HK-2 (cell line): ENCODE measurements at regions not wholly inside any gene's neighbourhood (a gene's known extent, or its start where the extent isn't known, plus 50 kb on each side); places are given as distances from the start of the nearest gene placed in this dataset.
"Not testable (repeated sequence)": the region's sequence is repeated elsewhere in the genome, so short reads cannot be mapped to it uniquely, and the experiment has no call there.

Source experiments
- DNase-seq: peaks from one replicate; pipeline ENCODE4 v3.0.0-alpha.2; 2018; ENCODE audit not compliant: unreplicated experiment

- DNase-seq: no peak
Measured at GRCh38 chr9:31744589-31744988, 639.9 kb upstream of the ACO1 start.

GRCh38 chr9:31745468-31745867 is 639.0 kb upstream of the ACO1 start:
- DNase-seq: no peak

DNA sequence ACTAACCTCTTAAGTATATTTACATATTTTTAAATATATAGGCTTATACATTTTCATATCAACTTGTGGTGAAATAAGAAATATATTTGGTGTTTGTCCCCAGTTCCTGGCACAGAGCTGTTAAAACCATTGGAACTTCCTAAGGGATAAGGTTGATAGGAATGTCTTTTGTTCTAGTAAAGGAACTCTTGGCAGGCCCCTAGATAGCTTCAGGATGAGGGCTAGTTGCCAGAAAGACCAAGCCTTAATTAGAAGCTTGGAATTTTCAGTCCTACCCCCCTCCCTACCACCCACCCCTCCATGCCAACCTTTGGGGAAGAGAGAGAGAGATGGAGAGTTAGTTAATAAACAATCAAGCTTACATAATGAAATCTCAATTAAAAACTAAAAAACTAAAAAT is 638.6 kb upstream of the ACO1 start:
- DNase-seq: no peak

DNA sequence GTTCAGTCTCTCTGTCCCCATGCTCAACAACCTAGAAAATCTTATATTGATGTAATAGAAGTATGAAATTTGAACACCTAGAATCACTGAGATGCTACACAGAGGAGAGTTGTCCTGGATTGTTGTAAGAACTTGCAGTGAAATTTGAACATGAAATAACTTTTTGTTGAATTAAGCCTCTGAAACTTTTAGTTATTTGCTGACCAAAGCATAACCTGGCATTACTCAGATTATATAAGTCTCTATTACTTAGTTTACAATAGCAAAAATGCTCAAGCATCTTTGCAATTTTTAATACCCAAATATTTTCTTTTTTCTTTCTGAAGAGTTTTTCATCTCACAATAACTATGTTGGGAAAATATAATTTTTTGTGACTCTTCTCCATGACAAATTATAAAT is 630.7 kb upstream of the ACO1 start:
- DNase-seq: no peak

GRCh38 chr9:31759703-31760102 is 624.7 kb upstream of the ACO1 start:
- no peak for DNase-seq

GRCh38 chr9:31774021-31774420 is 610.4 kb upstream of the ACO1 start:
- DNase-seq: not testable (repeated sequence)

- no peak for DNase-seq
Measured at GRCh38 chr9:31774571-31774970, 609.9 kb upstream of the ACO1 start.

- no peak for DNase-seq
Measured at GRCh38 chr9:31776471-31776870, 608.0 kb upstream of the ACO1 start.

- DNase-seq: no peak
Measured at GRCh38 chr9:31783491-31783890, 601.0 kb upstream of the ACO1 start.

GRCh38 chr9:31790720-31791119 is 593.7 kb upstream of the ACO1 start:
- DNase-seq: no peak

DNA sequence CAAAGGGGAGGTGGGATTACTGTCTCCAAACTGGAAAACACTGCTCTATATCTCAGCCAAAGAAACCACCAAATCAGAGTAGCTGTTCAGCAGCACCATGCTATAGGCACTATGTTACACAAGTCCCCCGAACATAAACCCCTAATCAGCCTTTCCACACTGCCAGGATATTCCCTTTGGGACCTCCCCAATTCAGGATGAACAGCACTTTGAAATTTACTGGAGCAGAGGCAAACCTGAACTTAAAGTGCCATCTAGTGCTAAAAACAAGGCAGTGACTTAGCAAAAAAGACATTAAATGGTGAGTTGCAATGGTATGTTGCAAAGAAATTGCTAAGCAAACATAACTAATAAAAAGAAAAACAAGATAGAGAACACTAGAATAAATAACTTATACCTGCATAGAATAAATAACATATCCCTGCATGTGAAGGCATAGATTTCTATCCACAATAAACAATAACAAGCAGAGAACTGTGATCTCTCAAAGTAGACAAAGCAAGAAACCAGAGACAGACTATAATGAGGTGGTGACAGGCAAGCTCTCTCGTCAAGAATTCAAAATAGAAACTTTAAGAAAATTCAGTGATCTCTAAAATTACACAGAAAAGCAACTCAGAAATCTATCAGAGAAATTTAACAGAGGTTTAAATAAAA is 584.4 kb upstream of the ACO1 start:
- no peak for DNase-seq

DNA sequence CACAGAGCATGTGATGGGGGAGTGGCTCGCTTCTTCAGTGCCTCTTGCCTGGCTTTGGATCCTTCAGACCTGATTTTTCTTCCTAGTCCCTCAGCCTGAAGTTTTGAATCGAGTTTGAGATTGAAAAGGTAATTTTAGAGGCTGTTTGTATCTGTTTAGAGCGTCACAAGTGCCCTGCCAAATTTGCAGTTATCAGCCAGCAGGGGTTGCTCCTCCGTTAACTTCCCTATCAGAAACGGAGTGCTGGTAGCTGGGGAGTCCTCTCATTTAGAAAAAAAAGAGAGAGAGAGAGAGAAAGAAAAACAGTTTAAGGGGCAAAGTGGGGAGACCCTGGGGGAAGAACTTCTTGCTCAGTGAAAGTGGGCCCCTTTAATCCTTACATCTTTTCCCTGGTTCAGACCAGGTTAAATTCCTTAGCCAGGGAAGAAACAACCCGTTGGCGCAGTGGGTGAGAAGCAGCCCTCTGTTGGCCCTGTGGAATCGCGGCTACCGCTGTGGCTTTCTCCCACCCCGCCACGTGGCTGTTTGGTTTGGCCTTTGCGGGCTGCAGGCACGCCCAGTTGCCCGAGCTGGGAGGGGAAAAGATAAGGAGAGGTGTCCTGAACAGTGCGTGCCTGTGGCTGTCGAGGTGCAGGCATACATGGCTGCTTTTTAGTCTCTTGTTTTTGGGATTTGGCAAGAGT is 576.7 kb upstream of the ACO1 start:
- no peak for DNase-seq

GRCh38 chr9:31808766-31809165 is 575.7 kb upstream of the ACO1 start:
- no peak for DNase-seq

DNA sequence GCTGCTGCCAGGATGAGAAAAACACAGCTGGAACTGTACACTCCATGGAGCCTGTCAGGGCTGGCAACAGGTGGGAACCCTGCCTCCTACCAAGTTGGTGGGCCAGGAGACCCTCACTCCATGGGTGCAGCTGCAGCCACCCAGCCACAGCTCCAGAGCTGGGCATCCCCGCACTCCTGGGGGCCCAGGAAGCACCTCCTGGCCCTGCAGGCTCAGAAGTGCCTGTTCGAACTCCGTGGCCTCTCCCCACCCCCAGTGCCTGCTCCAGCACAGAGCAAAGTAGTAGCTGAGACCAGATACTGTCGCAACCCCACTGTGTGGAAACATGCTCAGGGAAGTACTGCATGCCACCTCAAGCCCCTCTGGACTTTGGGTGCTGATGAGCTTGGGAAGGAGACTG is 564.0 kb upstream of the ACO1 start:
- no peak for DNase-seq

GRCh38 chr9:31821583-31821982 is 562.9 kb upstream of the ACO1 start:
- no peak for DNase-seq

DNA sequence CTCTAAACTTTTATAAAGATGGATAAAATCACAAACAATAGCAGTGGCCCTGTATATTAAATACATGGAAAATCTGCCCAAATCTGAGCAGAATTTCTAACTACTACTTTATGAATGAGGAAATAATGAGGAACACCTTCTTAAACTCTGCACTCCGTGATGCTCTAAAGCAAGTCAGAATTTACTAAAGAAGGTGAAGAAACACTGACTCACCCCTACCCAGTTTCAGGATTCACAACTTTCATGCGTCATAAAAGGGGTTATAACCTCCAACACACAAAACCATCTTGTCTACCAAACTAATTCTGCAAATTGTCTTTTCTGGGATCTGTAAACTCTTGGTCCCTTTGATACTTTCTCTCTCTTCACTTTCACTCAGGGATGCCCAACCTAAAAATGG is 561.1 kb upstream of the ACO1 start:
- no peak for DNase-seq

GRCh38 chr9:31824860-31825259 is 559.6 kb upstream of the ACO1 start:
- DNase-seq: no peak

DNA sequence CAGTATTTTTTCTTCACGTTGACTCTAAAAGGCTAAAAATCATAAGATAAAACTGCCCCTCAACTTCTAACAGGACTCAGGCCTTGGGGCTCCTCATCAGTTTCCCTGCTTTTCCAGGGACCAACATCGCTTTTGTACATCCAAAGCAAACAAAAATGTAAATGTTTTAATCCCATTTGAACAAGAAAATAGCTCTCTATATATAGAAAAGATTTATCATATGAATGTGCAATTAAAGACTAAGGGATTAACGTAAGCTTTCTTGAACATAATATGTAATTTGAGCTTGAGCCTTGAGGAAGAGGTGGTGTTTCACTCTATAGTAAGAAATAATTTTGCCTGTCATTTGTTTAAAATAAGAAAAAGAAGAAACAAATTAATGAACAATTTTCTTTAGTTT is 547.2 kb upstream of the ACO1 start:
- DNase-seq: no peak

DNA sequence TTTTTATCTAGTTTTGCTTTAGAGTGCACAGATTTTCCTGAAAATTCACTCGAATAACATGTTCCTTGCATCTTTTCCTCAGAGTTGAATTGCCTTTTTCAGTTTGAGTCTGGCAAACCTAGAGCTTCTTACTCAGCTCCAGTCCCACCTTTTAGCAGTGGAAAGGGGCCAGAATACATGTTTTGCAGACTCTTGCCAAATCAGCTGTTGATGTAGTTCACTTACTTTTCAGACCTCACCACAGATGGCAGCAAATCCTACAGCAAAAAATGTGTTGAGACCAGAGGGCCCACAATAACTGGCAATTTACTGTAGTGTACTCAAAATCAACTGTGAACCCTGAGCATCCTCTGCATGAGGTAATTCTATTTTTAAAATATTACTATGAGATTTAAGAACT is 545.2 kb upstream of the ACO1 start:
- no peak for DNase-seq

DNA sequence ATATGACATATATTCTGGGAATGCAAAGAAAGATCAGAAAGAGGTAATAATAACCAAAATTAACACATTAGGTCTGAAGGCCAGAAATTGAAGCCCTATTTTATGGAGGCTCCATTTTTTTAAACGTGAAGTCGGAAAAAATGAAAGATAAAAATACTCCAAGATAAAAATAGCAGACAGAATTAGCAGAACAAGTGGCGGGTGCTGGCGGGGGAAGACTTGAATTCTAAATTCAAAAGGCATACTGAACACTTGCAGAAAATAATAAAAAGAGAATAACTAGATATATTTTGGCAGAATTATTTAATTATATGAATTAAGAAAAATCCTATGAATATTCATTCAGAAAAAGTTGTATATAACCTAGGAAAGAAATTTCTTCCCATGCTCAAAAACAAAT is 543.7 kb upstream of the ACO1 start:
- no peak for DNase-seq

DNA sequence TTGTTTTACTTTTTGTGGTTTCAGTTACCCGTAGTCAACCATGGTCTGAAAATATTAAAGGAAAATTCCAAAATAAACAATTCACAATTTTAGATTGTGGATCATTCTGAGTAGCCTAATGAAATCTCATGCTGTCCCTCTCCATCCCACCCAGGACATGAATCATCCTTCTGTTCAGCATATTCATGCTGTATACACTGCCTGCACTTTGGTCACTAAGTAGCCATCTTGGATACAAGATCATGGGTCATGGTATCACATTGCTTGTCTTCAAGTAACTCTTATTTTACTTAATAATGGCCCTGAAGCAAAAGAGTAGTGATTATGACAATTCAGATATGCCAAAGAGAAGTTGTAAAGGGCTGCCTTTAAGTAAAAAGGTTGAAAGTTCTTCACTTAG is 536.5 kb upstream of the ACO1 start:
- DNase-seq: no peak

GRCh38 chr9:31848505-31849285 is 535.7 kb upstream of the ACO1 start:
- DNase-seq: no peak

- DNase-seq: no peak
Measured at GRCh38 chr9:31854187-31854586, 530.3 kb upstream of the ACO1 start.
